ENCODE measurements at regions not wholly inside any gene's neighbourhood (a gene's known extent, or its start where the extent isn't known, plus 50 kb on each side); places are given as distances from the start of the nearest gene placed in this dataset.
"Not testable (repeated sequence)": the region's sequence is repeated elsewhere in the genome, so short reads cannot be mapped to it uniquely, and the experiment has no call there.

- POLR2A ChIA-PET = no interaction called here
- peaks cover 14% of the 10 kb centered on the region for H3K27me3 Mint-ChIP-seq (ENCODE audit: low read depth)
Observed at GRCh38 chr9:97774673-97775072, 77.5 kb upstream of the XPA start.

GRCh38 chr9:97778740-97779139 is 74.3 kb upstream of the FOXE1 start:
- H3K4me3 Mint-ChIP-seq; CTCF ChIA-PET; ATAC-seq; POLR2A ChIA-PET; H3K27ac Mint-ChIP-seq; DNase-seq; H3K36me3 Mint-ChIP-seq (ENCODE audit: low read depth); H3K4me1 Mint-ChIP-seq (ENCODE audit: low read depth): not testable (repeated sequence)
- Mint-ChIP-seq H3K27me3 (ENCODE audit: low read depth) (peaks cover 13% of the 10 kb centered on the region), H3K9me3 (ENCODE audit: insufficient read depth) (peaks cover 10% of the 10 kb centered on the region)

More at GRCh38 chr9:97774673-97775072, 77.5 kb upstream of the XPA start:
- H3K4me3 Mint-ChIP-seq = no peak overlapping the region
- CTCF ChIA-PET = no interaction called here
- H3K9me3 Mint-ChIP-seq (ENCODE audit: insufficient read depth) = peaks cover 6% of the 10 kb centered on the region
- peaks cover 2% of the 10 kb centered on the region for H3K36me3 Mint-ChIP-seq (ENCODE audit: low read depth)
- DNase-seq (no peak), ATAC-seq (no peak)
- H3K4me1 Mint-ChIP-seq (ENCODE audit: low read depth) = no peaks in the 10 kb centered on the region
- no peak overlapping the region for H3K27ac Mint-ChIP-seq

- no peak for DNase-seq
Observed at GRCh38 chr9:97779608-97780007, 73.4 kb upstream of the FOXE1 start.

GRCh38 chr9:97781902-97782301 is 71.1 kb upstream of the FOXE1 start:
- ATAC-seq (no peak), DNase-seq (no peak)
- Mint-ChIP-seq H3K27me3 (ENCODE audit: low read depth) (peaks cover 6% of the 10 kb centered on the region), H3K4me3 (no peak overlapping the region), H3K9me3 (ENCODE audit: insufficient read depth) (peaks cover 10% of the 10 kb centered on the region), H3K4me1 (ENCODE audit: low read depth) (no peaks in the 10 kb centered on the region), H3K27ac (no peak overlapping the region), H3K36me3 (ENCODE audit: low read depth) (peaks cover 2% of the 10 kb centered on the region)
- POLR2A ChIA-PET = no interaction called here
- CTCF ChIA-PET = interaction anchor here (1.1 kb wide), 1 partner anchor 119 kb away, joined by 4 read pairs; no protein-coding TSS in a partner anchor

More at GRCh38 chr9:97779608-97780007, 73.4 kb upstream of the FOXE1 start:
- Mint-ChIP-seq H3K4me1 (ENCODE audit: low read depth) (no peaks in the 10 kb centered on the region), H3K27me3 (ENCODE audit: low read depth) (peaks cover 13% of the 10 kb centered on the region), H3K9me3 (ENCODE audit: insufficient read depth) (peaks cover 10% of the 10 kb centered on the region), H3K4me3 (no peak overlapping the region), H3K27ac (no peak overlapping the region), H3K36me3 (ENCODE audit: low read depth) (peaks cover 2% of the 10 kb centered on the region)
- ATAC-seq = no peak
- CTCF ChIA-PET = no interaction called here
- POLR2A ChIA-PET = no interaction called here

GRCh38 chr9:97786341-97786740 is 66.7 kb upstream of the FOXE1 start:
- ChIA-PET POLR2A (no interaction called here), CTCF (no interaction called here)
- Mint-ChIP-seq H3K9me3 (ENCODE audit: insufficient read depth) (no peaks in the 10 kb centered on the region), H3K27ac (no peak overlapping the region), H3K4me3 (no peak overlapping the region), H3K4me1 (ENCODE audit: low read depth) (no peaks in the 10 kb centered on the region), H3K36me3 (ENCODE audit: low read depth) (no peaks in the 10 kb centered on the region), H3K27me3 (ENCODE audit: low read depth) (peaks cover 17% of the 10 kb centered on the region)
- ATAC-seq (no peak), DNase-seq (no peak)

GRCh38 chr9:97787551-97787950 is 65.5 kb upstream of the FOXE1 start:
- Mint-ChIP-seq H3K27me3 (ENCODE audit: low read depth) (peaks cover 17% of the 10 kb centered on the region), H3K27ac (no peak overlapping the region), H3K9me3 (ENCODE audit: insufficient read depth) (no peaks in the 10 kb centered on the region), H3K4me3 (no peak overlapping the region), H3K36me3 (ENCODE audit: low read depth) (no peaks in the 10 kb centered on the region), H3K4me1 (ENCODE audit: low read depth) (no peaks in the 10 kb centered on the region)
- ChIA-PET POLR2A (no interaction called here), CTCF (no interaction called here)
- DNase-seq (no peak), ATAC-seq (no peak)

- Mint-ChIP-seq H3K9me3 (ENCODE audit: insufficient read depth) (no peaks in the 10 kb centered on the region), H3K4me1 (ENCODE audit: low read depth) (no peaks in the 10 kb centered on the region), H3K36me3 (ENCODE audit: low read depth) (no peaks in the 10 kb centered on the region), H3K27ac (no peak overlapping the region), H3K4me3 (no peak overlapping the region), H3K27me3 (ENCODE audit: low read depth) (peaks cover 14% of the 10 kb centered on the region)
- ATAC-seq (no peak), DNase-seq (no peak)
- ChIA-PET POLR2A (no interaction called here), CTCF (no interaction called here)
Observed at GRCh38 chr9:97788763-97789663, 64.0 kb upstream of the FOXE1 start.

GRCh38 chr9:97790542-97790941 is 62.5 kb upstream of the FOXE1 start:
- H3K4me3 Mint-ChIP-seq = no peak overlapping the region
- no peak for ATAC-seq
- ChIA-PET CTCF (no interaction called here), POLR2A (no interaction called here)
- no peaks in the 10 kb centered on the region for H3K9me3 Mint-ChIP-seq (ENCODE audit: insufficient read depth)
- H3K27me3 Mint-ChIP-seq (ENCODE audit: low read depth) = peaks cover 11% of the 10 kb centered on the region
- H3K36me3 Mint-ChIP-seq (ENCODE audit: low read depth) = no peaks in the 10 kb centered on the region
- DNase-seq = no peak
- no peaks in the 10 kb centered on the region for H3K4me1 Mint-ChIP-seq (ENCODE audit: low read depth)
- no peak overlapping the region for H3K27ac Mint-ChIP-seq

GRCh38 chr9:97791542-97791941 is 61.5 kb upstream of the FOXE1 start:
- Mint-ChIP-seq H3K27me3 (ENCODE audit: low read depth) (peaks cover 11% of the 10 kb centered on the region), H3K36me3 (ENCODE audit: low read depth) (no peaks in the 10 kb centered on the region), H3K4me3 (no peak overlapping the region), H3K9me3 (ENCODE audit: insufficient read depth) (no peaks in the 10 kb centered on the region), H3K27ac (no peak overlapping the region), H3K4me1 (ENCODE audit: low read depth) (no peaks in the 10 kb centered on the region)
- CTCF ChIA-PET = no interaction called here
- POLR2A ChIA-PET = no interaction called here
- ATAC-seq = no peak
- DNase-seq = no peak

- H3K4me1 Mint-ChIP-seq (ENCODE audit: low read depth) = no peaks in the 10 kb centered on the region
- DNase-seq (no peak), ATAC-seq (no peak)
- H3K27ac Mint-ChIP-seq = no peak overlapping the region
- H3K9me3 Mint-ChIP-seq (ENCODE audit: insufficient read depth) = no peaks in the 10 kb centered on the region
- ChIA-PET POLR2A (no interaction called here), CTCF (no interaction called here)
- peaks cover 7% of the 10 kb centered on the region for H3K27me3 Mint-ChIP-seq (ENCODE audit: low read depth)
- no peaks in the 10 kb centered on the region for H3K36me3 Mint-ChIP-seq (ENCODE audit: low read depth)
- H3K4me3 Mint-ChIP-seq = no peak overlapping the region
Observed at GRCh38 chr9:97793067-97793466, 60.0 kb upstream of the FOXE1 start.

- no peak for DNase-seq
- Mint-ChIP-seq H3K9me3 (ENCODE audit: insufficient read depth) (no peaks in the 10 kb centered on the region), H3K27me3 (ENCODE audit: low read depth) (peaks cover 2% of the 10 kb centered on the region), H3K4me3 (no peak overlapping the region), H3K27ac (no peak overlapping the region), H3K4me1 (ENCODE audit: low read depth) (no peaks in the 10 kb centered on the region), H3K36me3 (ENCODE audit: low read depth) (no peaks in the 10 kb centered on the region)
- CTCF ChIA-PET = no interaction called here
- no peak for ATAC-seq
- POLR2A ChIA-PET = no interaction called here
Observed at GRCh38 chr9:97794666-97795065, 58.4 kb upstream of the FOXE1 start.

GRCh38 chr9:97796176-97796575 is 56.9 kb upstream of the FOXE1 start:
- ATAC-seq; H3K36me3 Mint-ChIP-seq (ENCODE audit: low read depth); H3K27me3 Mint-ChIP-seq (ENCODE audit: low read depth); H3K4me1 Mint-ChIP-seq (ENCODE audit: low read depth); H3K27ac Mint-ChIP-seq; POLR2A ChIA-PET; H3K4me3 Mint-ChIP-seq; H3K9me3 Mint-ChIP-seq (ENCODE audit: insufficient read depth); DNase-seq; CTCF ChIA-PET: not testable (repeated sequence)

- peaks cover 21% of the 10 kb centered on the region for H3K27me3 Mint-ChIP-seq (ENCODE audit: low read depth)
- no peaks in the 10 kb centered on the region for H3K36me3 Mint-ChIP-seq (ENCODE audit: low read depth)
- peaks cover 4% of the 10 kb centered on the region for H3K4me1 Mint-ChIP-seq (ENCODE audit: low read depth)
- H3K27ac Mint-ChIP-seq = no peak overlapping the region
- DNase-seq (no peak), ATAC-seq (no peak)
- H3K9me3 Mint-ChIP-seq (ENCODE audit: insufficient read depth) = no peaks in the 10 kb centered on the region
- H3K4me3 Mint-ChIP-seq = no peak overlapping the region
- CTCF ChIA-PET = no interaction called here
- POLR2A ChIA-PET = no interaction called here
Observed at GRCh38 chr9:97801180-97801579, 51.8 kb upstream of the FOXE1 start.

All from activated CD8-positive, alpha-beta T cell treated with anti-CD3 and anti-CD28 coated beads, Interleukin-2, amount 10 ng/mL, durations not matched to agents 7 days and 5 days (primary cell).